Stimulated activated CD8-positive, alpha-beta memory T cell treated with anti-CD3 and anti-CD28 coated beads, Interleukin-12 subunit alpha, Interleukin-12 subunit beta, amount 100 ng/mL, for 24 hours (primary cell): ENCODE measurements at regions not wholly inside any gene's neighbourhood (a gene's known extent, or its start where the extent isn't known, plus 50 kb on each side); places are given as distances from the start of the nearest gene placed in this dataset.

Source experiments
- DNase-seq: peaks from one replicate; pipeline ENCODE4 v3.0.0-alpha.2; 2020; ENCODE audit errors: extremely low read depth

GRCh38 chr3:8200996-8201395 lies 300.6 kb upstream of the LMCD1 start:
- no peak for DNase-seq

DNA sequence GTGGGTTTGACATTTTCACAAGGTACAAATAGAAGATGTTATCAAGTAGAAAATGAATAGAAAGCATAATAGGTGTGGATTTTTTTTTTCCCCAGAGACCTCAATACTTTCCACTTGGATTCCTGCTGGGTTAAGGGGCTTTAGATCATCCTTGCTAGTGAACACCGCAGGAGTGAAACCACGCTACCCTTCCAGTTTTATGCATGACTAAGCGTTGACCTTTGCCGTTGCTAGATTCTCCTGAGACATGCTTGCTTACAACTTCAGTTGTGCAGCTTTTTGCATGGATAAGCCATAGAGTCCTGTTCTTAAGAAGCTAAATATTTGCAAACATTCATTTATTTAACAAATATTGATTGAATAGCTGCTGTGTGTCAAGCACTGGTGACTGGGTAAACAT lies 299.7 kb upstream of the LMCD1 start:
- no peak for DNase-seq

DNA sequence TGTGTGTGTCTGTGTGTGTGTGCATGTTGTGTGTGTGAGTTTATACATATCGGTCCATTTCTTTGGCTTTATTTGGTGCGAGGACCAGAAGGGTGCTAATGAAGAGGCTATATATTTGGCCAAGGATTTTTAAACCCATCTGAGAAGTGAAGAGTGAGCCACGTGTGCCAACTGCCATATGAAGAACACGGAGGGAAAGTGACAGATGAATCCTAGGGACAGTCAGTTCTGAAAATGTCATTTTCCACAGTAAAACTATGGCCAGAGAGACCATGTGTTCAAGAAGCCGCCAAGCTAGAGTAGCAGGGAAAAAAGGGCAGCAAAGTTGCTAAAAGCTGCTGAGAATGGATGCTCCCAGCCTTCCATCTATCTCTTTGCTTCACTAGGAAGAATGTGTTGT lies 297.3 kb upstream of the LMCD1 start:
- no peak for DNase-seq

- no peak for DNase-seq
These were observed 296.6 kb upstream of the LMCD1 start for GRCh38 chr3:8204853-8205650.

DNA sequence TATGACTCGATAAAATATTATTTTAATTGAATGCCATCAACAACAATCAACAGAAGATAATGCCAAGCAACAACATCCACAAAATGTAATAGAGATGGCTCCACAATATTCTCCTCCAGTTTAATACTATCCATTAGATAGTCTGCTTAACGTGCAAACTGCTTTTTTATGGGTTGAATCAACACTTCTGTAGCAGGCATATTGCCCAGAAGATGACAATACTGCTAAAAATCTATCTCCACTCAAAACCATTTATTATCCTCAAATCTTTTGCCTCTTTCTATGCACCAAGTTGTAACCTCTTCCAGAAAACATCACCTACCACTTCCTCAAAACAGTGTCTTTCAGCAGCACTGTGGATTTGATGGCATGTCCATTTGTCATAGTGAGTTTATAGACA lies 295.7 kb upstream of the LMCD1 start:
- DNase-seq = no peak

DNA sequence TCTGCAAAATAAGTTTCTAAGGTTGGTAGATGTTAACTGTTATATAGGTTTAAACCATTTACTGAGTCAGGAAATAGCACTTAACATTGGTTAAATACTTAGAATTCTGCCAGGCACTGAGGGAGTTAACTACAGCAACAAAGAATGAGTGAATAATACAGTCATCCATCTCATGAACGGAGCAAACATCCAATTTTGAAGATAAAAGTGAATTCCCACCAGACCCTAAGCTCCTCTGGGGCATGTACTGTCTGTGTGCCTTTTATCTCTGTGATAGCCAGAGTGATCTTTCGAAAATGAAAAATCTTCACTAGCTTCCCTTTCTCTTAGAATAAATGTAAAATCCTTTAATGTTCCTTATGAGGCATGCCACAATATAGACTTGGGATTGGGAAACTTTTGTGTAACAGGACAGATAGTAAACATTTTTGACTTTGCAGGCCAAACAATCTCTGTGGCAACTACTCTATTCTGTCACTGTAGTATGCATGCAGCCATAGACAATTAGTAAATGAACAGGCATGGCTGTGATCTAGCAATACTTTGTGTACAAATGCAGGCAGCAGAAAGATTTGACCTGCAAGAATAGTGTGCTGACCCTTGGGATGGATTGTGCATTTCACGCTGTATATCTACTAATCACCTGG lies 294.5 kb upstream of the LMCD1 start:
- no peak for DNase-seq

DNA sequence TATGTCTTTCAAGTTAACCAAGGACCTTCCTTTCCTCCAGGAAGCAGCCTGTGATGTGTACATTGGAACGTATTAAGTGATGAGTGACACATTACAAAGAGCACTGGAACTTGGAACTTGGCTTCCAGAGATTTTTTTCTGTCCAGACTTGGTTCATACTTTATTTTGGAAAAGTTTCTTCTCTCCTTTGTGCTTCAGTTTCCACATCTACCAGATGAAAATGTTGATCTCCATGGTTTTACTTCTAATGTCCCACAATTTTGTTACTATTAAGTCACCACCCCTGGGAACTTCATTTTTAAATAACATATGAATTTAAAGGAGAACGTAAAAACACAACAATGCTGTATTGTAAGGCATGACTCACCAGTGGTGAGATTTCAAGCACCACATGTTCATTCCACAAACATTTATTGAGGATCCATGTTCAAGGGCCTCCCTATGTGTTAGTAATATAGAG lies 290.7 kb upstream of the LMCD1 start:
- DNase-seq = no peak

- no peak for DNase-seq
These were observed 288.8 kb upstream of the LMCD1 start for GRCh38 chr3:8212794-8213193.

DNA sequence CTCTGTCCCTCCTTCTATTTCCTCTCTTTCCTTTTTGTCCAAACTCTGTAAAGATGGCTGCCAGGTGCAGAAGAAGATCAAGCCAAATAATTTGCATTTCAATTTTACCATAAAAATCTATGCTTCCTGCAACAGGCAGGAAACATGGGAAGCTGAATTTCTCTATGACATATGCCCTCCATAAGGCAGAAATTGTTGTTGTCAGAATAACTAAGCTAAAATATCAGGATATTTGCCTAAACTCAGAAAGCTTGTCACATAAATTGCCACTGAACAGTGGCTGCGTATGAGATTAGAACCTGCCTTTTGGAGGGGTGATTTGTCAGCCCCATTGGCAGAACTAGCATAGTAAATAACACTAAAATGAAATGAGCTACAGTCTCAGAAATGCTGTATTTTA lies 288.3 kb upstream of the LMCD1 start:
- no peak for DNase-seq

DNA sequence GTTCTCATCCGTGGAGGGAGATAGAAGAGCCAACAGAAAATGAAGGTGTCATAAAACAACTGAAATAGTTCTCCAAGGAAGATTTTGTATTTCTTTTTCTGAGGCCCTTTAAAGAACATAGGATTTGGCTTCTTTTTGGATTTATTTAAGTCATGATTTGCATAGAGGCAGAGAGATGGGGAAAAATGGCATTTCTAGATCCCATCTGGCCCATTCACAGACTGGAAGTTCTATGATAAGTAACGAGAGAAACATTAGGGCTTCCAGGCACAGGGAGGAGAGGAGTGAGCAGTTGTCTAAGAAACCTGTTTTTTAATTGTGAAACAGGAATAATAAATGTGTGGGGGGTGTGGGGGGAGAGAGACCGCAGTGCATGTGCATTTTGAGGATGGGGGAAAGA lies 285.8 kb upstream of the LMCD1 start:
- no peak for DNase-seq

GRCh38 chr3:8218353-8218940 lies 283.2 kb upstream of the LMCD1 start:
- no peak for DNase-seq

GRCh38 chr3:8220291-8220690 lies 281.3 kb upstream of the LMCD1 start:
- DNase-seq = no peak

DNA sequence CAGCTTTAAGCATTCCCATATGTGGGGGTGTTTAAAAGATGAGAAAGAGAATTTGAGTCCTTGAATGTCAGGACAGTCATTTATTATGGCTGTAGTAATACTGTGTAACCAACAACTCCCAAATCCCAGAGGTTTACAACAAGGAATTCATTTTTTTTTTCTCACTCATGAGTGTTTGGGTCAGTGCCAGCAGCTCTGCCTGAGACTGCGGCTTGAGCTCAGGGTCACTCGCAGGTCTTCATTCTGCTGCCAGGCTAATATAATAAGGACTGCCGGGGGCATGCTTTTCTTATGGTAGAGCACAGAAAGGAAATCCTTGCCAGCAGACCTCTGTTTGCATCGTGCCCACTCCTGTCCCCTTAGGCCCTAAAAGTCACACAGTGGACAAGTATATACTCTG lies 277.9 kb upstream of the LMCD1 start:
- no peak for DNase-seq

- no peak for DNase-seq
These were observed 276.7 kb upstream of the LMCD1 start for GRCh38 chr3:8224941-8225340.

DNA sequence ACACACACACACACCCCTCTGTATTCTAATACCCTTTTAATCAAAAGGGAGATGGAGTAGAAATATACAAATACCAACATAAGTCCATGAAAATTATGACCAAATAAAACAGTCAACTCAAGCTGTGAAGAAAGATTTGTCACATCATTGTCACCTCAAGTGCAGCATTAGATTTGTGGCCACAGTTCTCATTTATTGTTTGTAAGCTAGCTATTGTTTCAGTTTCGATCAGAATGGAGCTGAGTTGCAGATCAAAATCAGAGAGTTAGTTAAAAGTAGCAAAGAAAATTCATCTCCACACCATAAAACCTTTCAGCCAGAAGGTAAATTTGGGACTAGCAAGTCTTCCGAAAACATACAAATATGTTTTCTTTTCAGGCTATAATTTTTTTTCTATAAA lies 267.7 kb upstream of the LMCD1 start:
- DNase-seq = no peak

DNA sequence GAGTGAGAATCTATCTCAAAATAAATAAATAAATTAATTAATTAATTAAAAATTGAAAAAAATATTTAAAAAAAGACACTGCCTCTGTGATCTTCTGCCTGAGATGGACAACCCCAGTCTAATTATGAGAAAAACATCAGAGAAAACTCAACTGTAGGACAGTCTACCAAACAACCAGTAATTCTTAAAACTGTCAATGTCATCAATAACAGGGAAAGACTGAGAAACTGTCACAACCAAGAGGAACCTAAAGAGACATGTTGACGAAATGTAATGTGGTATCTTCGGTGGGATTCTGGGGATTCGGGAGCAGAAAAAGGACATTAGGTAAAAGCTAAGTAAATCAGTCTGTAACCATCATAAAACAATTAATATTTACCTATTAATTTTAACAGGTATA lies 265.4 kb upstream of the LMCD1 start:
- DNase-seq = no peak

GRCh38 chr3:8237893-8238292 lies 263.7 kb upstream of the LMCD1 start:
- DNase-seq = no peak

DNA sequence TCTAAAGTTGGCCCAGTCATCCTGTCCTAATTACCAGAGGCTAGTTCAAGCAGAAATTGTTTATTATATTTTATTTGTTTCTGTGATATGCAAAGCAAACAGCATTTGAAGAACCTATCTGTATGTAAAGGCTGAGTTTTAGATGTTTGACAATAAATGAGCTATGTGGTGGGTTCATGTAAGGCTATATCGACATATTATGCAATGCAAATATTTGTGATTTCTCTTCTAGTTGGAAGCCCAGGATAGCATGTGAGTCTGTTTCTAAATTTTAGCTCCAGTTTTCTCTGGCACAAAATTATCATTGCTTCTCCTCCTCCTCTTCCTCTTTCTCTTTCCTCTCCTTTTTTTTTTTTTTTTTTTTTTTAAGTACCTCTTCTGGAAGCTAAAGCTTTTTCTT lies 263.2 kb upstream of the LMCD1 start:
- DNase-seq = no peak

- no peak for DNase-seq
These were observed 262.5 kb upstream of the LMCD1 start for GRCh38 chr3:8239095-8239494.

DNA sequence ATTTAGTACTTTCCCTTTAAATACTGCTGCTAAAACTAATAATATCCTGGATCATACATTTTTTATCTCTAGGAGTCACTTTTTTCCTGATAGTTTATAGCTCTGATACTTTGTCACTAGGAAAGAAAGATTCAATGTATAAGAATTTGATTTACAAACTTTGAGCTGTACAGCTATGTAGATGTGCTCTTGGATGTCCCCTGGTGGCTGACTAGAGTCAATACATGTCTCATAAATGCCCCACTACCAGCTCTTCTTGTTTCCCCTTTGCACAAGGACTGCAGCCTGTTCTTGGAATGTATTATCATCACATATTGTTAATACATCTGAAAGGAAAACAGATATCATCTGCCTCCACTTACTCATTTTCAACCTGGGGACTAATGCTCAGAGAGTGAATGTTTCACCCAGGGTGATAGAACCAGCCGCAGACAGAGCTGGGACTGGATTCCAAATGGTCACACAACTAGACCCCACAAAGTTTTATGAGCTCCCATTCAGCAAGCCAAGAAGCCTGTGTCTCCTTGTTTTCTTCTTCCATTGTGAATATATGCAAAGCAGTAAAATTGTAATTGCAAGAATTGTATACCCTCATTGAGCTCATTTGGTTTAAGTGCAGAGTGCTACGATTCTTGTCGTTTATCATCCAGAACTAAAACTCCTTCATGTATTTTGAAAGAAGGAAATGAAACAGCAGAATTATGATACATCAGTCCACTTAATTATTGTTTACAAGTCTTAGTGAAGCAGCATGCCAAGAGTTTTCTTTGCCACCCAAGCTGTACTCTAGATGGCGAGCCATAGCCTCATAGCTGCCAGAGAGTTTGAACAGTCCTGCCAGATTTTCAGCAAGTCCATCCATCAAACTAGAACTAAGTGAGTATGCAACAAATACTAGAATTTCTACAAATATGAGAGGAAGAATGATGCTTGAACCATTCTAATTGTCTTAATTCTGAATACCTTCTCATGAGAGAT lies 261.6 kb upstream of the LMCD1 start:
- no peak for DNase-seq

- no peak for DNase-seq
These were observed 255.6 kb upstream of the LMCD1 start for GRCh38 chr3:8246070-8246469.

GRCh38 chr3:8253201-8253600 lies 248.4 kb upstream of the LMCD1 start:
- DNase-seq = no peak
